WTC11 (cell line): ENCODE measurements at regions not wholly inside any gene's neighbourhood (a gene's known extent, or its start where the extent isn't known, plus 50 kb on each side); places are given as distances from the start of the nearest gene placed in this dataset.

Experiments
- ATF3 ChIP-seq: sonication (generic); formaldehyde crosslinking; conservative IDR thresholded peaks from 2 replicates; pipeline ENCODE4 v1.8.1; 2022; ENCODE audit warnings: mild to moderate bottlenecking, missing genetic modification reagents
- CTCF ChIP-seq: fragments of 200-600 bp; IDR thresholded peaks from 2 replicates; pipeline ENCODE4 v1.8.0; 2022; ENCODE audit warnings: antibody characterized with exemption
- E2F1 ChIP-seq: sonication (generic); formaldehyde crosslinking; IDR thresholded peaks from 2 replicates; pipeline ENCODE4 v1.8.0; 2022; ENCODE audit warnings: mild to moderate bottlenecking, missing genetic modification reagents
- FOXJ3 ChIP-seq: sonication (generic); formaldehyde crosslinking; IDR thresholded peaks from 2 replicates; pipeline ENCODE4 v1.9.0; 2021; ENCODE audit warnings: missing genetic modification reagents, mild to moderate bottlenecking, borderline replicate concordance
- TF ChIP-seq, protein P1 (sequence below): fragments of 250-450 bp; sonication (Bioruptor Pico); IDR thresholded peaks from 2 replicates; pipeline ENCODE4 v2.1.2; 2022; ENCODE audit warnings: mild to moderate bottlenecking, moderate library complexity
- TF ChIP-seq, protein P2 (sequence below): sonication (generic); formaldehyde crosslinking; IDR thresholded peaks from 2 replicates; pipeline ENCODE4 v1.8.0; 2022; ENCODE audit warnings: mild to moderate bottlenecking, missing genetic modification reagents

- TF ChIP-seq FOXJ3 (CRISPR knock-in tag) (no peak), E2F1 (CRISPR knock-in tag) (no peak), CTCF (no peak), ATF3 (no peak)
- TF ChIP-seq, protein P1, sequence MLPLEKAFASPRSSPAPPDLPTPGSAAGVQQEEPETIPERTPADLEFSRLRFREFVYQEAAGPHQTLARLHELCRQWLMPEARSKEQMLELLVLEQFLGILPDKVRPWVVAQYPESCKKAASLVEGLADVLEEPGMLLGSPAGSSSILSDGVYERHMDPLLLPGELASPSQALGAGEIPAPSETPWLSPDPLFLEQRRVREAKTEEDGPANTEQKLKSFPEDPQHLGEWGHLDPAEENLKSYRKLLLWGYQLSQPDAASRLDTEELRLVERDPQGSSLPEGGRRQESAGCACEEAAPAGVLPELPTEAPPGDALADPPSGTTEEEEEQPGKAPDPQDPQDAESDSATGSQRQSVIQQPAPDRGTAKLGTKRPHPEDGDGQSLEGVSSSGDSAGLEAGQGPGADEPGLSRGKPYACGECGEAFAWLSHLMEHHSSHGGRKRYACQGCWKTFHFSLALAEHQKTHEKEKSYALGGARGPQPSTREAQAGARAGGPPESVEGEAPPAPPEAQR (CRISPR knock-in tag), result no peak
- TF ChIP-seq, protein P2, sequence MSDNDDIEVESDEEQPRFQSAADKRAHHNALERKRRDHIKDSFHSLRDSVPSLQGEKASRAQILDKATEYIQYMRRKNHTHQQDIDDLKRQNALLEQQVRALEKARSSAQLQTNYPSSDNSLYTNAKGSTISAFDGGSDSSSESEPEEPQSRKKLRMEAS (CRISPR knock-in tag), result no peak
Measured at GRCh38 chr17:53166731-53167130, 656.0 kb upstream of the KIF2B start.
